Stromal cell of bone marrow (primary cell): ENCODE measurements at regions not wholly inside any gene's neighbourhood (a gene's known extent, or its start where the extent isn't known, plus 50 kb on each side); places are given as distances from the start of the nearest gene placed in this dataset.
"Not testable (repeated sequence)": the region's sequence is repeated elsewhere in the genome, so short reads cannot be mapped to it uniquely, and the experiment has no call there.

Experiments used
- DNase-seq: peaks from one replicate; pipeline ENCODE4 v3.0.0-alpha.2; 2012; ENCODE audit warnings: low read depth

DNA sequence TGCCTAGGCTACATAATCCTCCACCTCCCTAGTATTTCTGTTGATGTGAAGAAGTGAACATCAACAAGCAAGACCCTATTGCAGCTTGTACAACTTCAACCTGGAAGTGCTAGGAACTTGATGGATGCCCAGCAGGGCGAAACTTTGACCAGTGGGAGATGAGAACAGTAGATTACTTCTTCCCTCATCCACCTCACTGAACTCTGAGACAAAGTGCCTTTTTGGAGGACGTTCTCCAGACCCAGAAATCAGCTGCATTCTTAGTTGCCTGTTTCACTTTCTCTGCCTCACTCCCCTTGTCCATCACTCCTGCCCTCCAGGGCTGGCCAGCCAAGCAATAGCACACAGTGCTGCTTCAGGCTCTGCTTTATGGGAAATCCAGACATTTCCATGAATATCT, 683.4 kb downstream of the GALC start:
- no peak for DNase-seq

DNA sequence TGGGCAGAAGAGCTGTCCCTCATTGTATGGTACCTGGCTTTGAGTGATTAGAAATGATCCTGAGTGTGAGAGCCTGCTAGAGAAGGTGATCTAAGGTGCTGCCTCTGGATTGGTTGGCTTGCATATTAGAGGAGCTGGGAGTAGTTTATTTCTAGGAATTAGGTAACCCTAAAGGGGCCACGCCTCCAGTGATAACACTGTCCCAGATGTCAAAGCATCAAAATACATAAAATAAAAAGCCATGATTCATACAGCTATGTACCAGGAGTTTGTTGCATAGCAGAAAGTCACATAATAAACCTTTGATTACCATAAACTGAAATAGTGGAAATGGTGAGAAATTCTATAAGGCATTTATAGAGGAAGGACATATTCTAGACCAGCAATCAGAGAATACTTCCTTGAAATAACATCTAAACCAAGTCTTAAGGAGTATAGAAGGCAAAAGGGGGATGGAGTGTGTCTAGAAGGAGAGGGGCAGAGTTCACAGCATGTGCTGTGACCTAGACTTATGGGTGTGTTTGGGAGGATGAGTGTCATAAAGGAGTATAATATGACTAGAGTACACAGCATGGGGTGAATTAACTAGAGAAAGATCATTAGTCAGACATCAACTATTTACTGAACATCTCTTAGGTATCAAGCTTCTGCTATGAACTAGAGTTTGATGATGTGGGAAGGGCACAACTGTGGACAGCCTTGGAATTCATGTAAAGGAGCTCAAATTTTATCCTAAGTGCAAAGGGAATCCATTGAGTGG, 686.4 kb downstream of the GALC start:
- DNase-seq = no peak

DNA sequence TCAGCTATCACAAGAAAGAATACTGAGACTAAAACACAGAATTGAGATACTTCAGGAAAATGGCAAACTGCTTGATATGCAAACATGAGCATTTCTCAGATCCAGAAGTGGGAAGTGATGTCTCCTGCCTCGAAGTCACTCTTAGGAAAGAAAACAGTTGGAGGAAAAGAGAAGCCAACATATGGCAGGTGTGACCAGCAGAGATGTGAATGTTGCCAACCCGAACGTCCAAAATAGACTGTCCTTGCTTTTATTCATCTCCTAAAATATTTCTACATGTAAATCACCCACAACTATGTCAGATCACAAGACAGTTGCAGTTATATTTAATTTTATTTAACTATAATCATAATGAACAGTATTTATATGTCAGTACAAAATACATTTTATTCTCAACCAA, 687.6 kb downstream of the GALC start:
- DNase-seq = no peak

GRCh38 chr14:87304404-87304803, 688.6 kb downstream of the GALC start:
- DNase-seq = no peak

DNA sequence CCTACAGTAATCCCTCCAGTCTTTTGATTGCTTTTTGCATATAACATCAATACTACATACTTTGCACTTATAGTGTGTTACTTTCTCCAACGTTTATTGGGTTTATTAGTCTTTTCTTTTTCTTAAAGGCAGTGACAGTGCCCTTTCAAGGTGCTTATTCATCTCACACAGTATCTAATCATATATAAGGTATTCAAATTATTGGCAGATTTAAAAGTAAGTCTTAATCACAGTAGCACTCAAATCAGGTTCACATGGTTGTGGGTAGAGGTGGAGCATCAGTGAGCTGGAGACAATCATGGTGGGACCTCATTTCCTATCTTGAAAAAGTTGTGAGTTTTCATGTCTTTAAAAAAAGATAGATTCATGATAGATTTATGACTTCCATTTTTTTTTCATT, 706.2 kb downstream of the GALC start:
- no peak for DNase-seq

DNA sequence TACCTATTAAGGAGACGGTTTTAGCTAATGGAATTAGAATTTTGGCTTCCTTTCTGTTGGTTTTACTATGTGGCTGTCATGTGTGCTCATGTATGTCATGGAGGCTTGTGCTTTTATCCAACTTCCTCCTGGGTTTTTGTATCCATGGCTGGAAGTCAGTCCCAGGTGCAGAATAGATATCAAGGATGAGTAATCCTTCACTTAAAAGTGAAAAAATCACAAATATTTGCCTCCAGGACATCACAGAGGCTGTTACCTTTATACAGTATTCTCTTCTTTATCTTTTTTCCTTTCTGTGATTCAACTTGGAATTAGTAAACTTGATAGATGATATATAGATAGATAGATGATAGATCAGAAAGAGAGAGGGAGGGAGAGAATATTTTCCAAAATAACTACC, 706.8 kb downstream of the GALC start:
- no peak for DNase-seq

- no peak for DNase-seq
These were observed 707.5 kb downstream of the GALC start for GRCh38 chr14:87285506-87285905.

DNA sequence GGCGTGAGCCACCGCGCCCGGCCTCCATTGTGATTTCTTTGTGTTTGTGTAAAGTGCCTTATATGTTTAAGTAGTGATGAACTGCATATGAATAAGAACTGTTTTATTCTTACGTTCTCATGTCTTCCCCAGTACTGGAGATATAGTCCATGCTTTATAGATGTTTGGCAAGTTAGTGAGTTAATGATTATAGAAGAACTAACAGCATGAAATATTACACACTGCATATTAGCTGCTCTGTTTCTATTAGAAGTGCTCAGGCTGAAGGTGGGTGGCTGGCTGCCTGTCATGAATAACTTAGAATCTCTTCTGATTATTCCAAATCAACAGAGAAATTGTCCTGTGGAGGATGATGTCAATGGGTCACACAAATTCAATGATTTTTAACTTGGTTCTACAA, 709.4 kb downstream of the GALC start:
- DNase-seq = no peak

GRCh38 chr14:87282266-87282665, 710.7 kb downstream of the GALC start:
- DNase-seq = no peak

DNA sequence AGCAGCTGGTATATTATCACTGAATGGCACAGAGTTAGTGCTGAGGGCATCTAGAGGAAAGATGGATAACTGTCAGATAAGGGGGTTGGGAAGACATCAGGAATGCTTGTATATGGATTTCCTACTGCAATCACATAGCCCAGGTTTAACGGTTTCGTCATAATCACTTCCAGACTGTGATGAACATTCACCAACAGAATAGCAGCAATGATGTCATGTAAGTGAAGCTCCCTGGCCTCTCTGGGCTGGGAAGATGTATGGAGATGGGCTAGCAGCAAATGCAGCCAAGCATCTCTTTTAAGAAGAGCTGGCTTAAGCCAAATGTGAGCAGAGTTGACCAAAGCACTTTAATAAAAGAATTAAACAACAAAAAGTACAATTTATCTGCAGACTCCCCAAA, 714.6 kb downstream of the GALC start:
- no peak for DNase-seq

GRCh38 chr14:87271331-87271730, 721.7 kb downstream of the GALC start:
- DNase-seq = no peak

GRCh38 chr14:87268997-87269396, 724.0 kb downstream of the GALC start:
- no peak for DNase-seq

GRCh38 chr14:87264796-87265195, 728.2 kb downstream of the GALC start:
- no peak for DNase-seq

- DNase-seq = no peak
These were observed 728.7 kb downstream of the GALC start for GRCh38 chr14:87264272-87264785.

DNA sequence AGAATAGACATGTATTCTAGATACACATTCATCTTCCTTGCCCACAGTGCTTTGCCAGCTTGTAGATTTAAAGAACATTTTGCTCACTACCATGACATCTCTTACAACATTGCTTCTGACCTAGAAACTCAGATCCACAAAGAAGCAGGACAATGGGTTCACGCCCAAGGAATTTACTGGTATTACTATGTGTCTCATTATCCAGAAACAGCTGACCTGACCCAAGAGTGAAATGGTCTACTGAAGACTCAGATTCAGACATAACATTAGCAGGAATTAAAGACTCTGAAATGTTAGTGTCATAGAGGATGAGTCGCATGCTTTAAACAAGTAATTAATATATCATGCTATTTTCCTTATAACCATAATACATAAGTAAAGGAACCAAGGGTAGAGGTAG, 731.4 kb downstream of the GALC start:
- no peak for DNase-seq

DNA sequence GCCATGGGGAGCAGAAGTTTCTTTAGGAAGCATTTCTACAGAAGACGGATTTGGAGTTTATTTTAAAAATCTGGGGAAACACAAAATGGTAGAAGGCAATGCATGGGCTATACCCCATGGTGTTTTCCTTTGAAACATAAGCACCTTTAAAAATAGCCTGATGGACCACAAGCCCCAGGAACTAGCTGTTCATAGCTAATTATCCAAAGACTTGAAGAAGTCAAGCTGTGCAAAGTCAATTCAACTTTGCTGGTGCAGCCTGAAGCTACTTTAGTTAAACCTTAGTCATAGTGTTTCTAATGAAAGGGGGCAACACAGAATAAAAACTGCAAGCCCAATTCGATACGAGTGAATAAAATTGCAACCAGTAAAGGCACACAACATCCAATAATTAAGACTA, 732.5 kb downstream of the GALC start:
- DNase-seq = no peak

DNA sequence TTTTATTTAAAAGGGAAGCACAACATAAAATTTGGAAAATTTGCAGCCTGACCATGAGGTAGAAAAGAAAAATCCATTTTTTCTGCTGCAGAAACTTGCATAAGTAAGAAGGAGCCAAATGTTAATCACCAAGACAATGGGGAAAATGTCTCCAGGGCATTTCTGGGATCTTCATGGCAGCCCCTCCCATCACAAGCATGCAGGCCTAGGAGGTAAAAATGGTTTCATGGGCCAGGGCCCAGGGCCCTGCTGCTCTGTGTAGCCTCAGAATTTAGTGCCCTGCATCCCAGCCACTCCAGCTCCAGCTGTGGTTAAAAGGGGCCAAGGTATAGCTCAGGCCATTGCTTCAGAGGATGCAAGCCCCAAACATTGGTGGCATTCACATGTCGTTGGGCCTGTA, 735.6 kb downstream of the GALC start:
- no peak for DNase-seq

GRCh38 chr14:87255058-87255457, 737.9 kb downstream of the GALC start:
- no peak for DNase-seq

GRCh38 chr14:87254331-87254874, 738.6 kb downstream of the GALC start:
- DNase-seq = no peak

DNA sequence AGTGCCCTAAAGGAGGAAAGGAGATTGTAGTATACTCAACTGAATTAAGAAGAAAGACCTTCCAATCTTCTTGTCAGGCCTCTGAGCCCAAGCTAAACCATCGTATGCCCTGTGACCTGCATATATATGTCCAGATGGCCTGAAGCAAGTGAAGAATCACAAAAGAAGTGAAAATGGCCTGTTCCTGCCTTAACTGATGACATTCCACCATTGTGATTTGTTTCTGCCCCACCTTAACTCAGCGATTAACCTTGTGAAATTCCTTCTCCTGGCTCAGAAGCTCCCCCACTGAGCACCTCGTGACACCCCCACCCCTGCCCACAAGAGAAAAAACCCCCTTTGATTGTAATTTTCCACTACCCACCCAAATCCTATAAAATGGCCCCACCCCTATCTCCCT, 739.2 kb downstream of the GALC start:
- DNase-seq = not testable (repeated sequence)

GRCh38 chr14:87252103-87252502, 740.9 kb downstream of the GALC start:
- DNase-seq = no peak

DNA sequence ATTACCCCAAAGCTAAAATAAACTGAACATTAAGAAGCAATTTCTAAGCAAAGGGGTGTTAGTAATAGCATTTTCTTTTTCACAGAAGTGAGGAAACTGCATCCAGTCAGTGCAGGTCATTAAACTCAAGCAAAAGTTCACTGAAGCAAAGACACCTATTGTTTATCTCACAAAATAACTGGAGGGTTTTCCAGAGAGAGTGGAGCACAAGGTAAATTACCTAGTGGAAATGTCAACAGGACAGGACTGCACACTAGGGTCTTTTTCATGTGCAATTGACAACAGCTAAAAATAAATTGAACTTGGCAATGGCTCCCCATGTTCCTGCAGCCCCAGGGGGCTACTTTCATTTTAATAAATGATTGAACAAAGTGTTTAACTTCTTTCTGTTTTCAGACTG, 742.0 kb downstream of the GALC start:
- DNase-seq = no peak

DNA sequence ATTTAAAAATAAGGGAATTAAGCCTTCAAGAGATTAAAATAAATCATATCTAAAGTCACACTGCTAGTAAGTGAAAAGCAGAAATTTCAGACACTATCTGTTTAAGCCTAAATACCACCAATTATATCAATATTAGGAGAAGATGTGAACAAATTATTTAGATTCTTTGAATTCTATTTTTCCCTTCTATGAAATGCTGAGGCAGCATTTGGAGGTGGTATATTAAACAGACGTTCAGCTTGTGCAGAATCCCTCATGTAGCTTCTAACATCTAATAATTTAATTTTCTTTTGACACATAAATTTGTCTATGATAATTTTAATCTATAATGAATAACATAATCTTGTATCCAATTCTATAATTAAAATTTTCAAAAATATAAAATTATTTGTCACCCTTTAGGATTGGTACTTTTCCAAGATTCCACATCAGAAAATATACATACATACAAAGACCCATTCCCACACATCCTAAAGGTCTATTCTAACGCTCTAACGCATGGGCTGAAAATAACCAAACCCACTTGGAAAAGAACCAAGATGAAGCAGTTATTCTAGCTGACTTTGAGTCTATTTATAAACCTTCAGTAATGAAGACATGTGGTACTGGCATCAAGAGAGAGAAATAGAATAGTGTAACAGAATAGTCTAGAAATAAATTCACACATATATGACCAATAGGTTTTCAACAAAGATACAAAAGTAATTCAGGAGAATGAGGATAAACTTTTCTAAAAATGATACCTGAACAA, 751.8 kb downstream of the GALC start:
- DNase-seq = no peak
